ENCODE measurements at regions not wholly inside any gene's neighbourhood (a gene's known extent, or its start where the extent isn't known, plus 50 kb on each side); places are given as distances from the start of the nearest gene placed in this dataset.

- H3K4me1 ChIP-seq (ENCODE audit: control insufficient read depth, extremely low read depth, insufficient read depth, low read length): peaks cover 11% of the 10 kb centered on the region
- TF ChIP-seq JUN (IDR thresholded peaks at IDR 0.05; ENCODE audit: borderline replicate concordance, insufficient read depth, insufficient read length, low read depth) (no peak), FOS (IDR thresholded peaks at IDR 0.05; ENCODE audit: borderline replicate concordance, insufficient read depth, low read length) (no peak), EZH2 (IDR thresholded peaks at IDR 0.05; ENCODE audit: borderline replicate concordance, low read depth, low read length, severe bottlenecking) (no peak), CTCF (IDR thresholded peaks at IDR 0.05; ENCODE audit: extremely low read depth in 1 of 2, insufficient read depth in 1 of 2, low read depth in 1 of 2, low read length in 2 of 2) (no peak), MAX (IDR thresholded peaks at IDR 0.05; ENCODE audit: insufficient read depth, insufficient read length) (no peak), GATA2 (IDR thresholded peaks at IDR 0.05; ENCODE audit: insufficient read depth, insufficient read length, low read depth, low read length) (no peak), POLR2A (IDR thresholded peaks at IDR 0.05; ENCODE audit: low read depth, low read length) (no peak), POLR2AphosphoS5 (IDR thresholded peaks at IDR 0.05; ENCODE audit: insufficient read depth, low read depth, low read length) (no peak), MYC (IDR thresholded peaks at IDR 0.05; ENCODE audit: low read depth, low read length) (no peak)
- no peaks in the 10 kb centered on the region for H3K9me1 ChIP-seq (replicated peaks; ENCODE audit: control insufficient read depth, extremely low read depth, insufficient read depth, low read length)
- ChIA-PET POLR2A (no interaction called here), CTCF (interaction anchor here (1.2 kb wide), 1 partner anchor 10 kb away, joined by 5 read pairs; no protein-coding TSS in a partner anchor)
- FAIRE-seq (no peak), DNase-seq (ENCODE audit: low read depth, low spot score) (no peak)
- no peaks in the 10 kb centered on the region for H3K27me3 ChIP-seq (ENCODE audit: control insufficient read depth in 2 of 2, insufficient read depth in 2 of 2, low read length in 2 of 2)
- BruUV-seq (replicated peaks): no TSS peak
- H3K79me2 ChIP-seq (ENCODE audit: control insufficient read depth, insufficient read depth, low read length): no peaks in the 10 kb centered on the region
- H3K9me3 ChIP-seq (replicated peaks; ENCODE audit: control insufficient read depth, insufficient read depth, low read length): no peaks in the 10 kb centered on the region
- H3K27ac ChIP-seq (ENCODE audit: insufficient read depth, low read depth, low read length): no peak overlapping the region
- intact Hi-C loops (cut with micrococcal nuclease): no loop called here
- no peak overlapping the region for H2AFZ ChIP-seq (ENCODE audit: low read depth, low read length)
- H3K4me3 ChIP-seq (replicated peaks in 1 of 3; ENCODE audit: insufficient read depth in 1 of 3, low read depth in 1 of 3, low read length in 3 of 3): no peak overlapping the region
- dilution Hi-C loops (cut with MboI; ENCODE audit: extremely low pct_ligation_motif_present, low sequenced_read_pairs): no loop called here
- peaks cover 0 to 2% of the 10 kb centered on the region in 2 experiments for H3K36me3 ChIP-seq (ENCODE audit: control insufficient read depth in 2 of 2, extremely low read depth in 1 of 2, insufficient read depth in 2 of 2, low read length in 2 of 2)
- no peak overlapping the region for H3K4me2 ChIP-seq (ENCODE audit: insufficient read depth, low read length)
- no peaks in the 10 kb centered on the region for H4K20me1 ChIP-seq (replicated peaks; ENCODE audit: control insufficient read depth, extremely low read depth, insufficient read depth, low read length)
- H3K9ac ChIP-seq (replicated peaks; ENCODE audit: extremely low read depth, insufficient read depth, low read length): no peak overlapping the region
These were observed 153.4 kb downstream of the SIPA1L2 start for GRCh38 chr1:232476538-232476950.

Measured in endothelial cell of umbilical vein (primary cell).